ENCODE measurements at regions not wholly inside any gene's neighbourhood (a gene's known extent, or its start where the extent isn't known, plus 50 kb on each side); places are given as distances from the start of the nearest gene placed in this dataset.

DNA sequence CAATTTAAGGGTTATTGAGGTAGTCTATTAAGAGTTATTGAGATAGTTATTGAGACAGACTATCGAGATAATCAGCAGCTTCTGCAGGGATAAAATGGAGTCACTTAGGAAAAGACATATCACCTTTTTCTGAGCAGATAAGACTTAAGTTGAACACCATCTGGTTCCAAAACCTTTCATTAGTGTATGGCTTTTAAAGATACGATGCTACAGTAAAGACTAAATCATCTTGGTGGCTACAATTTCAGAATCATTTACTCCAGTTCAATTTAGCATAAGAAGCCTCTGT lies 68.6 kb upstream of the DNAJC10 start:
- H3K9me3 ChIP-seq (ENCODE audit: insufficient read depth, low read depth, low read length), result no peaks in the 10 kb centered on the region
- H4K20me1 ChIP-seq (ENCODE audit: insufficient read depth, low read length, poor library complexity, severe bottlenecking), result no peaks in the 10 kb centered on the region
- no peak overlapping the region for H3K4me3 ChIP-seq (ENCODE audit: low read length, poor library complexity, severe bottlenecking)
- no peaks in the 10 kb centered on the region for H3K4me1 ChIP-seq (ENCODE audit: insufficient read depth, low read length, poor library complexity, severe bottlenecking)
- no peak overlapping the region for H3K9ac ChIP-seq (ENCODE audit: low read depth, low read length, poor library complexity, severe bottlenecking)
- no peak overlapping the region for H2AFZ ChIP-seq (ENCODE audit: low read length)
- no peaks in the 10 kb centered on the region for H3K36me3 ChIP-seq (ENCODE audit: insufficient read depth, low read length)
- H3K79me2 ChIP-seq (ENCODE audit: insufficient read depth, low read length), result no peaks in the 10 kb centered on the region
- no peaks in the 10 kb centered on the region for H3K9me2 ChIP-seq (replicated peaks; ENCODE audit: low read depth, low read length)
- no peaks in the 10 kb centered on the region for H3K27me3 ChIP-seq (ENCODE audit: insufficient read depth, low read length, poor library complexity, severe bottlenecking)
- H3F3A ChIP-seq (ENCODE audit: low read depth), result no peaks in the 10 kb centered on the region
- no peak overlapping the region for H3K4me2 ChIP-seq (ENCODE audit: low read depth, low read length, poor library complexity, severe bottlenecking)
- no peak for TF ChIP-seq EZH2phosphoT487 (IDR thresholded peaks at IDR 0.05; ENCODE audit: borderline replicate concordance)
- TF ChIP-seq, protein P1, sequence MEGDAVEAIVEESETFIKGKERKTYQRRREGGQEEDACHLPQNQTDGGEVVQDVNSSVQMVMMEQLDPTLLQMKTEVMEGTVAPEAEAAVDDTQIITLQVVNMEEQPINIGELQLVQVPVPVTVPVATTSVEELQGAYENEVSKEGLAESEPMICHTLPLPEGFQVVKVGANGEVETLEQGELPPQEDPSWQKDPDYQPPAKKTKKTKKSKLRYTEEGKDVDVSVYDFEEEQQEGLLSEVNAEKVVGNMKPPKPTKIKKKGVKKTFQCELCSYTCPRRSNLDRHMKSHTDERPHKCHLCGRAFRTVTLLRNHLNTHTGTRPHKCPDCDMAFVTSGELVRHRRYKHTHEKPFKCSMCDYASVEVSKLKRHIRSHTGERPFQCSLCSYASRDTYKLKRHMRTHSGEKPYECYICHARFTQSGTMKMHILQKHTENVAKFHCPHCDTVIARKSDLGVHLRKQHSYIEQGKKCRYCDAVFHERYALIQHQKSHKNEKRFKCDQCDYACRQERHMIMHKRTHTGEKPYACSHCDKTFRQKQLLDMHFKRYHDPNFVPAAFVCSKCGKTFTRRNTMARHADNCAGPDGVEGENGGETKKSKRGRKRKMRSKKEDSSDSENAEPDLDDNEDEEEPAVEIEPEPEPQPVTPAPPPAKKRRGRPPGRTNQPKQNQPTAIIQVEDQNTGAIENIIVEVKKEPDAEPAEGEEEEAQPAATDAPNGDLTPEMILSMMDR (conservative IDR thresholded peaks at IDR 0.05; ENCODE audit: low read length), result no peak

DNA sequence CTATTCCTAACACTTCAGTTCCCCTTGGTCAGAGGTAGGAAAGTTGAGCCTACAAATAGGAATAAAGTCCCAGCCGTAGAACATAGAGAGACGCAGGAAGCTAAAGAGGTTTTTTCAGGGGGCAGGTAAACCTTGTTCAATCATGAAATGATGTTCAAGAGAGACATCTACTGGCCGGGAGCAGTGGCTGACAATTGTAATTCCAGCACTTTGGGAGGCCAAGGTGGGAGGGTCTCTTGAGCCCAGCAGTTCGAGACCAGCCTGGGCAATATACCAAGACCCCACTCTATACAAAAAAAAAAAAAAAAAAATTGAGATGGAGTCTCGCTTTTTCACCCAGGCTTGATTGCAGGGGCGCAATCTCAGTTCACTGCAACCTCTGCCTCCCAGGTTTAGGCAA lies 66.7 kb upstream of the DNAJC10 start:
- Histone ChIP-seq H3K4me2 (ENCODE audit: low read depth, low read length, poor library complexity, severe bottlenecking) (no peak overlapping the region), H2AFZ (ENCODE audit: low read length) (no peak overlapping the region), H3F3A (ENCODE audit: low read depth) (no peaks in the 10 kb centered on the region), H3K9me3 (ENCODE audit: insufficient read depth, low read depth, low read length) (no peaks in the 10 kb centered on the region), H3K4me1 (ENCODE audit: insufficient read depth, low read length, poor library complexity, severe bottlenecking) (no peaks in the 10 kb centered on the region), H3K79me2 (ENCODE audit: insufficient read depth, low read length) (no peaks in the 10 kb centered on the region), H3K4me3 (ENCODE audit: low read length, poor library complexity, severe bottlenecking) (no peak overlapping the region), H4K20me1 (ENCODE audit: insufficient read depth, low read length, poor library complexity, severe bottlenecking) (no peaks in the 10 kb centered on the region), H3K36me3 (ENCODE audit: insufficient read depth, low read length) (no peaks in the 10 kb centered on the region), H3K9ac (ENCODE audit: low read depth, low read length, poor library complexity, severe bottlenecking) (no peak overlapping the region), H3K9me2 (replicated peaks; ENCODE audit: low read depth, low read length) (no peaks in the 10 kb centered on the region), H3K27me3 (ENCODE audit: insufficient read depth, low read length, poor library complexity, severe bottlenecking) (no peaks in the 10 kb centered on the region)
- TF ChIP-seq, protein P1 (conservative IDR thresholded peaks at IDR 0.05; ENCODE audit: low read length), result peak; percentile 67
- TF ChIP-seq EZH2phosphoT487 (IDR thresholded peaks at IDR 0.05; ENCODE audit: borderline replicate concordance), result no peak

DNA sequence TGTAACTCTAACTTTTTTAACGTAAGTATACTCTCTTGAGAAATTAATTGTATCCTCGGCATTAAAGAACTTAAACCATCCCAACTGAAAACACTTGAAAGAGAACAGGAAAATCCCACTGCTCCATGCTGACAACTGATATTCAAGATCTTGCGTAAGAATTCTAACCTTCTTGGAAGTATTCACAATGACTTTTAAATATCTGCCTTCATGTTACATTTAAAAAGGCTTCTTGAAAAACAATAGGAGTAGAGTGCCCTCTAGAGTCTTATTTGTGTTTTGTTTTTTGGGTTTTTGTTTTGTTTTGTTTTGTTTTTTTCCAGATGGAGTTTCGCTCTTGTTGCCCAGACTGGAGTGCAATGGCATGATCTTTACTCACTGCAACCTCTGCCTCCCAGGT lies 65.4 kb upstream of the DNAJC10 start:
- TF ChIP-seq, protein P1 (conservative IDR thresholded peaks at IDR 0.05; ENCODE audit: low read length), result peak; percentile 68
- no peak for TF ChIP-seq EZH2phosphoT487 (IDR thresholded peaks at IDR 0.05; ENCODE audit: borderline replicate concordance)
- Histone ChIP-seq H3K4me2 (ENCODE audit: low read depth, low read length, poor library complexity, severe bottlenecking) (no peak overlapping the region), H3K9ac (ENCODE audit: low read depth, low read length, poor library complexity, severe bottlenecking) (no peak overlapping the region), H3K4me3 (ENCODE audit: low read length, poor library complexity, severe bottlenecking) (no peak overlapping the region), H2AFZ (ENCODE audit: low read length) (peak overlapping the region; percentile 76; the same call in 1 of the 2 replicates), H3K36me3 (ENCODE audit: insufficient read depth, low read length) (no peaks in the 10 kb centered on the region), H3K27me3 (ENCODE audit: insufficient read depth, low read length, poor library complexity, severe bottlenecking) (no peaks in the 10 kb centered on the region), H3F3A (ENCODE audit: low read depth) (no peaks in the 10 kb centered on the region), H4K20me1 (ENCODE audit: insufficient read depth, low read length, poor library complexity, severe bottlenecking) (no peaks in the 10 kb centered on the region), H3K9me2 (replicated peaks; ENCODE audit: low read depth, low read length) (no peaks in the 10 kb centered on the region), H3K4me1 (ENCODE audit: insufficient read depth, low read length, poor library complexity, severe bottlenecking) (no peaks in the 10 kb centered on the region), H3K79me2 (ENCODE audit: insufficient read depth, low read length) (no peaks in the 10 kb centered on the region), H3K9me3 (ENCODE audit: insufficient read depth, low read depth, low read length) (no peaks in the 10 kb centered on the region)
